ENCODE measurements at regions not wholly inside any gene's neighbourhood (a gene's known extent, or its start where the extent isn't known, plus 50 kb on each side); places are given as distances from the start of the nearest gene placed in this dataset.
A peak's percentile ranks its signal among the peaks of the same experiment; 100 is the strongest.
"Not testable (repeated sequence)": the region's sequence is repeated elsewhere in the genome, so short reads cannot be mapped to it uniquely, and the experiment has no call there.

DNA sequence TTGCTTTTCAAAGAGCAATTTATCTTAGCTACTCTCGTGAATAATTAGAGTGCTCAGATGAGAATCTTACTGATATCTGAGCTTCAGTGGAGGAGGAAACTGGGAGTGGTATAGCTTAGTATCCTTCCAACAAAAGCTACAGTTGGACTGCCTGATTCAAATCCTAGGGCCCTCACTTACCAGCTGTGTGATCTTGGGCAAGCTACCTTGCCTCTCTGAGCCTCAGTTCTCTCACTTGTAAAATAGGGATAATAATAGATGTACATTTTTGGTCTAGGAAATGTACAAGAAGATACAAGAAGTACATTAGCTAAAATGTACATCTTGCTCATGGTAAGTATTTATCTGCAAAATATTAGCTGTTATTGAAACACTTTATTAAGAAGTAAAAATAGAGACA is 502.0 kb downstream of the HAPSTR1 start:
- no peak for DNase-seq (ENCODE audit: low spot score)

DNA sequence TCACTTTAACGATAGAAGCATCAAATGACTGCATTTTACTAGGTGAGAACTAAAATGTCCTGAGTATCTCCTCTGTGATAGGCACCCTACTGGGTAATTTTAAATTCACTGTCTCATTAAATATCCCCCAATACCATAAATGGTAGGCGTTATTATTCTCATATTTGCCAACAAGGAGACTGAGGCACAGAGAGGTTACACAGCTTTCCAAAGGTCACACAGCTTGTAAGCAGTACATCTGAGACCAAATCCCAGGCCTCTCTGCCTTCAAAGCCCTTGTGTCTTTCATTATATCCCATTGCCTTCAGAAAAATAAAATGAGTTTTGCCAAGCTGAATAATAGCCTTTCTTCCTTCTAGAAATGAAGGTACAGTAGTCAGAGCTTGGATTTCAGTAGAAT is 502.6 kb downstream of the HAPSTR1 start:
- DNase-seq (ENCODE audit: low spot score): no peak

DNA sequence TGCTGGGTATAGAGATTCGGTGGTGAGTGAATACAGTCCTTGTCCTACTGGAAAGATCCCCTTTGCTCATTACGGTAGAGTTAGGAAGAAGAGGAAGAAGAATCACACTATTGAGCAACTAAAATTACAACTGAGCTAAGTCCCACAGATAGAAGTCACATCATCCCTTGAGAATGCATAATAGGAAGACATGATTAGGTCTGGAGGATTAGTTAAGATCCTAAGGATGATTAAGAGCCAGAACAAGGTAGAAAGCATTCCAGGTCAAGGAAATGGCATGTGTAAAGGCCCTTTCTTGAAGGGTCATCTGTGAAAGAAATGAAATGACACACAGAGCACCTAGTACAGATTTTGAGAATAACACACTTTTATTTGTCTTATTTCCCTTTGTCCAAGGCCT is 503.5 kb downstream of the HAPSTR1 start:
- DNase-seq (ENCODE audit: low spot score): no peak

DNA sequence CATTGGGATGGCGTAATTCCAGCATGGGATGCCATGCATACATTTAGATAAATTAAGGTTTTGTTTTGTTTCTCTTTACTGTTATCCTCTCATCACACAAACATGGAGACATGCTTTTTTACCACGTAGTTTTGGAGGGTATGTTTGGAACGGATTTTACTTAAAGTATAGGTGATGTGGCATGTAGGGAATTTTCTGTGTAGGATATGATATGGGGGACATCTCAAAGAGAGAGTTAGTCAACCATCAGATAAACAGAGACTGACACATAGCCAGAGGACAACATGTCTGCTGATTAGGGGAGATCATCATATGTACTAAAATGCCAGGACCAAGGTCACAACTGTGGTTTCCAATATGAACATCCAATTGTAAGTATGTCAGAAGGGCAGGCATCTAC is 503.9 kb downstream of the HAPSTR1 start:
- DNase-seq (ENCODE audit: low spot score): no peak

DNA sequence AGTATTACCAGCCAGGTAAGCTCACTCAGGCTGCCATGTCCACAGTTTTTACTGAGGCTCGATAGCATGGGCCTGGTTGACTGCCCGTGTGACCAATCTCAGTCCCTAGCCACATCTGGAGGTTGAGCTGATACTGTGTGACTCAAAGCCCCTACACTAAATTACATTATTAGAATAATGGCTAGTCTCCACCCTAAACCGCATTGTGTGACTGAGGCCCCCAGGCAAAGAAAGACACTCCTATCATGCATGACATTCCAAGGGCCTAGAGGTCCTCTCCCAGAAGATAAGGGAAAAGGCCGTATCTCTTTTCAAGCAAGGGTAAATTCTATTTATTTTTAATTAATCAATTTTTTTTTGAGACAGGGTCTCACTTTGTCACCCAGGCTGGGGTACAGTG is 505.3 kb downstream of the HAPSTR1 start:
- no peak for DNase-seq (ENCODE audit: low spot score)

DNA sequence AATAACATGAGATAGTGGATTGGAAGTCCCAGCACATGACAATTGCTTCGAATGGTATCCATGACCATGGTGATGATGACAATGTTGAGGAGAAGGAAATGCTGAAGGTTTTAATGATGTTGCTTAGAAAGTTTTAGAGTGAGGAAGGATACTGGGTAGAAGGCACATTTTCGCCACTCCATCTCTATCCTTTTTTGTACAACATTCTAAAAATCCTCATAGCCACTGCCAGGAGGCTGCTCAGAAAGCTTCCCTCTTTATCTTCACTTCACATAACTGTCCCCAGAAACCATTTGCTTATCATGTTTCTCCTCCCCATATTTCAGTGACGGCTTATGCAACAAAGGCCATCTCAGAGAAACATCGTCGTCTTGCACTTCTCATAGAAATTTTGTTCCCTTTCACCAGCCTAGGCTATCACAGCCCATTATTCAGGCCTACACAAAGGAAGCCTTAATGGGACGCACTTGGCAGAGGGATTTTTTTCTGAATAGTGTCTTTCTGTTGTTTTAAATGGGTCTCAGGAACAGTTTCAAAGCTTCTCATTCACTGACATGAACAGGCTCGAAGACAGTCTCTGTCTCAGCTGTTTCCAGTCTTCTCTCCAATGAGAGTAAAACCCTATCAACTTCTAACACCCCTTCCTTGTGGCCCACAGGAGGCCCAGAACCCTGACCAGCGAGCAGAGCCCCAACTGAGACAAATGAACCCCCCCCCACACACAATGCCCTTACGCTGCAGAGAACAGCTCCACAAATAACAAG is 506.7 kb downstream of the HAPSTR1 start:
- no peak for DNase-seq (ENCODE audit: low spot score)

DNA sequence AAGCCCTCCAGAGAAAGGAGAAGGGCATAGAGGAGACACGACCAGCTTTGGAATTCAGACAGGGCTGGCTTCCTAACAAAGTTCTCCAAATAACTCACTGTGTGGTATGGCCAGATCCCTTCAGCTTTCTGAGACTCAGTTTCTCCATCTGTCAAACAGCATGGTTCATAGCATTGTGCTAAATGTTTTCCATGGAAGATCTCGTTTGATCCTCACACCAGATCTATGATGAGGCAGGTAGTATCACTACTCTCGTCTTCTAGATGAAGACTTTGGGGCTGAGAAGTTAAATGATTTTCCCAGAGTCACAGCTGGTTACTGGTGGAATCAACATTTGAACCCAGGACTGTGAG is 507.3 kb downstream of the HAPSTR1 start:
- DNase-seq (ENCODE audit: low spot score): no peak

DNA sequence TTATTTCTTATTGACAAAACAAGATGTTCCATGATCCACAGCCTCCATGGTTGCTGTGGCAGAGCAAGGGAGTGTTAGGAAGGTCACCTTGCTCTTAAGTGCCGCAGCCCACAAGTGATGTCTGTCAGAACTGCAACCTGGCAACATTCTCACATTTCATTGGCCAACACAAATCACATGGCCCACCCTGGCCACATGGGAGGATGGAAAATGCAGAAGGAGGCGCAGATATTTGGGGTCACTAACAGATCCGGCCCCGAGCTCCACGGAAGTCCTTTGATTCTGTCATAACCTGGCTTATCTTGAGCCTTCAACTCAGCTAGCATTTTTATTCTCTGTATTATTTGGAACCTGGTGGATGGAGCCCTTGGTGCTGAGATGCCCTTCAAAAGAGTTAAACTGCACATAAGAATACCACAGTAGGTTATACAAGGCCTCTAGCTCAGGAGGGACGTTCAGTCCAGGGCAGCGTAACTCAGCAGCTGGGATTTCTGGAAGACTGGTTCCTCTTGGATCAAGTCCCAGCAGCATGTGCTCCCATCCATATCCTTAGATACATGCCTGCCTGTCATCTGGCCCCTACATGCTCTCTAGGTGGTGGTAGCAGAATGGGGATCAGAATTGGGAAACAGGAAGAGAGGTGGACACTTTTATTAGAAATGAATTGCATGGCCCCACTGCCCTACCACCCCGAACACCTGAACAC is 508.1 kb downstream of the HAPSTR1 start:
- no peak for DNase-seq (ENCODE audit: low spot score)

DNA sequence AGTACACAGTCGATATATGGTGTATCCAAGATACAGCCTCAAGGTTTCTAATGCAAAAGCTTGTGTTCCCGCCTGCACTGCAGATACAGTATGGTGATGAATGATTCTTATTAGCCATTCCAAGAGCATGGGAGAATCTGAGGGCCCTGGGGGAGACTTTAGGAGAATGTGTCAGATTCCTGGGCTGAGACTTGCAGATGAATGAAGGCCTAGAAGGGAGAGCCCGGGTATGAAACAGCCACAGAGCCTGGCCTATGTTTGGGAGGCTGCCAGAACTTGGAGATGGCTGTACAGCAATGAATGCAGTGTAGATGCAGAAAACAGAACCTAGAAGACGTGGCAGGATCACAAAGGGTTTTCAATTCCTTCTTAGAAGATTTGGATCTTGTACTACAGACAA is 510.7 kb downstream of the HAPSTR1 start:
- no peak for DNase-seq (ENCODE audit: low spot score)

DNA sequence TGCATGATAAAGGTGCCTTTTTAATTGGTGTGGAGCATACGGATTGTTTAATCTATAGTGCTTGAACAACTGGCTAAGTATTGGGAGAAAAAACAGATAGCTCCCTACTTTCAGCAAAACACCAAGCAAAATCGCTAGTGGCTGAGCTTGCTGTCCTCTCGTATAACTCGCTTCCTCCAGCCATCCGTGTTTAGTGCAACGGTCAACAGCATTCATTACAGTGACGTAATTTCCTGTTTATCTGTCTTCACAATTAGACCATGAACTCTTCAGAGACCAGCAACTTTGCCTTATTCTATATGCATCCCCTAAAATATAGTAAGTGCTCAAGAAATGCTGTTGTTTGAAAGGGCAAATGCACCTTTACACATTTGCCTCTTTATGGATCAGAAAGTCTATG is 511.9 kb downstream of the HAPSTR1 start:
- DNase-seq (ENCODE audit: low spot score): no peak

DNA sequence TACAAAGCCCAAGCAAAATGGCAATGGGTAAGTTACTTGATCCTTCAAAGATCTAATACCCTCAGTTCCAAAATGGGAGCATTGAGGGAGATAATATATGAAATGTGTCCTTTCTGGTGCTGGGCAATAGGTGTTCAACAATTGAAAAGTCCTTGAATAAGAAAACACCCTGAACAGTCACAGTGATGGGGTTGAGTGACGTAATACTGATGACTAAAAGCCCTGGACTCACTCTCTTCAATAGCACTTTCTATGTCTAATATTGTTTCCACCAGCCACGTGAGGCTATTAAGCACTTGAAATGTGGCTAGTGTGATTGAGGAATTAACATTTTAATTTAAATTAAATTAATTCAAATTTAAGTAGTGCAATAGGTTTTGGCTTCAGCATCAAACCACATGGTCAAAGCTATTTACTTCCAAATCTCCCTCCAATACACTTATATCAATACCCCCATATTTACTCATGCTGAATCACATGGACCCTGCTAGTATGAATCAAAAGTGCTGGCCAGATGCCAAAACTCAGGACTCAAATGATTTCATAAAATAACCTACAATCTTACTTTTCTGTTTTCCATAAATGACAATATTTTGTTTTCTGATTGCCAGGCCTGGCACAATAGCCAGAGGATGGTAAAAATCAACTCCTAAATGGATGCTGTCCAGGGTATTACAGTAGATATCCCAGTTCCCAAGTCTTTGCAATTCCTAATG is 516.2 kb downstream of the HAPSTR1 start:
- no peak for DNase-seq (ENCODE audit: low spot score)

DNA sequence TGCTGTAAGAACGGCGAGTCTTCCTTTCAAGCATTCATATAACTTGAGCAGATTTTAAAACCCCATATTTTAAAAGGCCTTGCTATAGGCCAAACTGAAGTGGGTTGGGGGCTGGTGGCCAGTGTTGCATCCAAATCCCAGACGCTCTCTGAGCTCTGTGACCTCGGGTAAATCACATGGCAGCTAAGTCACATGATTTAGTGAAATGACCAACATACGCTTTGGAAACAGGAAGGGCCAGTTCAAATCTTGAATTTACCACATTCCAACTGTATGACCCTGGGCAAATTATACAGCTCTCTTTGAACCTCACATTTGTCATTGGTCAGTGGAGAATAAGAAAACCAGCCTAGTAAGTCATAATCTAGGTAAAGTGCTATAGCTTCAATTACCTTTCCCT is 519.3 kb downstream of the HAPSTR1 start:
- no peak for DNase-seq (ENCODE audit: low spot score)

DNA sequence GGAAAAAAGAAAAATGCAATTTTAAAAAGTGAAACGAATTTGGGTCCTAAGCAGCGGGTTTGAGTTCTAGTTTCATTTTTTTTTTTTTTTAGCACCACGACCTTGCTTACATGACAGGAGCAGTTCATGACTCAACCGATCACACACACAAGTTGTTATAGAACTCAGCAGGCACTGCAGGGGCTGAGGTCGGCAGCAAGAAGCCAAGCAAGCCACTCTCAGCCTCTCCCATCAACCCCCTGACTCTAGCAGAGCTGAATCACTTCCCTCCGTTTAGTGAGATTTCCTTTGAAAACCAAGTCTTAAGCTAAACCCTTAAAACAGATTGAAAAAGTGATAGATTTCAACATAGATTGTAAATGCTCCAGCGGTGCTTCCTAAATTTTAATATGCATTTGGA is 520.8 kb downstream of the HAPSTR1 start:
- DNase-seq (ENCODE audit: low spot score): peak; percentile 71

DNA sequence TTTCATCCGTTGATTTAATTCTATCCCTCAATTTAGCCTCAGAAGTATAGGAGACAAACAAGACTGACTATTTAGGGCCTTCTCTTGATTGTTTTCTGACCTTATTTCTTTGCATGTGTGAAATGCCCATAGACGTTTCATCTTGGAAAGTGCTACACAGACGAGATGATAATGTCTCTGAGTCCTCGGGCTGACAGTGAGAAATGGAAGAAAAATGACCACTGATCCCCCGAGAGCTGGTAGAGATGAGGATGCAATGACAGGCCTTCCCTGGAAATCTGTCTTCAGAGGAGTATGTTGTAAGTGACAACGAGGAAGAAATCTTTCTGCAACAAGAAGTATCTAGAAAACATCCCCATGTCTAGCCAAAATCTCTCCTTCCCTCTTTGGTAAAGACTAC is 522.9 kb downstream of the HAPSTR1 start:
- no peak for DNase-seq (ENCODE audit: low spot score)

DNA sequence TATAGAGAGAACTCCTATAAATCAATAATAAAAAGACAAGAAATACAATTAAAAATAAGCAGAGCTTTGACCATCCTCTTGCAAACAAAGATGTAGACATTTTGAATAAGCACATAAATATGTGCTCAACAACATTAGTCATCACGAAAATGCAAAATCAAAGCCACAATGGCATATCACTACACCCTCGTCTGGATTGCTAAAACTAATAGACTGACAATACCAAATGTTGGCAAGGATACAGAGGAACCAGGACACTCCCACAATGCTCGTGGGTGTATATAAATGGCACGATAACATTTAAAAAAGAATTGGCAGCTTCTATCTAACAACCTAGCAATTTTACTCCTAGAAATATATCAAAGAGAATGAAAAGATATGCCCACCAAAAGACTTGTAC is 530.8 kb downstream of the HAPSTR1 start:
- DNase-seq (ENCODE audit: low spot score): no peak

DNA sequence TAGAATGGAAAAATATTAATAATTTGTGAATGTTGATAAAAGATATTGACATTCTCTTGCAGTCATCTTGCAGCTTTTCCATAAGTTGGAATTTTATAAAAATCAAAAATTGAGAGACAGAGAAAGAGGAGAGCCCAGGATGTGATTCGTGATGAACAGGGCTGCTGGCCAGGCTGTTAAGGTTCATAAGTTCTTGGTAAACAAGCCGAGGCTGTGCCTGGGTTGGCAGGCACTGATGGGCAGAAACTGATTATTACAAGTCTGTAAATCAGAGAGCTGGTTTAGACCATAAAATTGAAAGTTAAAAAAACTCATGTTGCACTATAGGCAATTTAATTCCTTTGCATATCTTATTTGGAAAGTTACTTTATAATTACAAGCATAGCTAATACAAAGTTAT is 533.7 kb downstream of the HAPSTR1 start:
- DNase-seq (ENCODE audit: low spot score): no peak

DNA sequence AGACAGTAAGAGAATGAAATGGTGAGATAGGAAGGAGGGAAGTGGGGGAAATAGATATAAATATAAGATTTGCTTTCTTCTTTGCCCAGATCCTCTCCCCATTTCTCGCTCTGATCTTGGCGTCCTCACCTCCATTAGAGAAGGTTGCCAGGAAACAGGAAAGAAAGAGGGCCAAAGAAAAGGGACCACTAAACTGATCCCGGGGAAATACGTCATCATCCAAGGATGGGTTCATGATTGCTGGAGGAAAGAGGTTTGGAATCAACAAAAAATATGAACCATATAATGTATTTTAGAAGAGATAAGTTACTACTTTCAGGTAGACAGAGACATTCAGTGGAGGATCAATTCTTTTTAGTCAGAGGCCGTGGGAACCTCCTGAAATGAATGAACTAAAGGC is 536.0 kb downstream of the HAPSTR1 start:
- DNase-seq (ENCODE audit: low spot score): no peak

DNA sequence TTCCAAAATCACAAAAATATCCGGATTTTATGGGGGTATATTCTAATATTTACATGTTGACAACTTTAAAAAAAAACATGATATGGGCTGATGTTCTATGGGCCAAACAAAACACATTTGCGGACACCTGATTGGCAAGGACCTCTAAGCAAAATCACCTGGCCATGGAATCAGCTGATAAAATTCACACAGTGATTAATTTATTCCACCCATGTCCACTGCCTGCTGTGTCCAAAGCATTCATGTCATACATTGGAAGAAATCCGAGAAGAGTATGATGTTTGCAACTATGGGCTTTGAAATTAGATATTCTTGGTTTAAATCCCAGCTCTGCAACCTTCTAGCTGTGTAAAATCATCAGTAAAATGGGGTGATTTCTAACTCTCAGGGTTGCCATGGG is 538.7 kb downstream of the HAPSTR1 start:
- no peak for DNase-seq (ENCODE audit: low spot score)

DNA sequence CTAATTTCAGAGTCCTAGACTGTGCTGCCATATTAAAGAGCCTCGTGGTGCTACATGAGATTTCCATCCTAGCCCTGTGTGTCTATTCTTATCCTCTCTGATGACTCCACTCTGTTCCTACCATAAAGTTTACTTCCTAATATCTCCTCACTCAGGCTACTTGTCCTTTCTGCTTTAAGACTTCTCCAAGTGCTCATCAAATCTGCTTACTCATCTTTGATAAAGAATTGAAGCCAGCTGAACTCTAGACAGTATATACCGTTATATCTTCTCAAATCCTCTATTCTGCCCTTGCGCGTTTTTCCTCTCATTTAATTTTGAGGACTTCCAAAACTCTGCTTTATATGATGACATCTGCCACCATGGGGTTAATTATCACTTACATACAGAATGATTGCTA is 539.5 kb downstream of the HAPSTR1 start:
- DNase-seq (ENCODE audit: low spot score): no peak

DNA sequence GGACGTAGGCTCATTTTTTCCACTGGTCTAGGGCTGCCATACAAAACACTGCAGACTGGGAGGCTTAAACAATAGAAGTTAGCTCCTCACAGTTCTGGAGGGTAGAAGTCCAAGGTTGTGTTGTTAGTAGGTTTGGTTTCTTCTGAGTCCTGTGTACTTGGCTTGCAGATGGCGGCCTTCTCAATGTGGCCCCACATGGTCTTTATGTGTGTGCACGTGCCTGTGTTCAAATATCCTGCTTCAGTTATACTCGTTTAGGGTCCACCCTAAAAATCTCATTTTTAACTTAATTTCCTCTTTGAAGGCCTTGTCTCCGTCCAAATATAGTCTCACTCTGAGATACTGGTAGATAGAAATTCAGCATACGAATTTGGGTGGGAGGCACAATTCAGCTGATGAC is 542.4 kb downstream of the HAPSTR1 start:
- DNase-seq (ENCODE audit: low spot score): no peak

DNA sequence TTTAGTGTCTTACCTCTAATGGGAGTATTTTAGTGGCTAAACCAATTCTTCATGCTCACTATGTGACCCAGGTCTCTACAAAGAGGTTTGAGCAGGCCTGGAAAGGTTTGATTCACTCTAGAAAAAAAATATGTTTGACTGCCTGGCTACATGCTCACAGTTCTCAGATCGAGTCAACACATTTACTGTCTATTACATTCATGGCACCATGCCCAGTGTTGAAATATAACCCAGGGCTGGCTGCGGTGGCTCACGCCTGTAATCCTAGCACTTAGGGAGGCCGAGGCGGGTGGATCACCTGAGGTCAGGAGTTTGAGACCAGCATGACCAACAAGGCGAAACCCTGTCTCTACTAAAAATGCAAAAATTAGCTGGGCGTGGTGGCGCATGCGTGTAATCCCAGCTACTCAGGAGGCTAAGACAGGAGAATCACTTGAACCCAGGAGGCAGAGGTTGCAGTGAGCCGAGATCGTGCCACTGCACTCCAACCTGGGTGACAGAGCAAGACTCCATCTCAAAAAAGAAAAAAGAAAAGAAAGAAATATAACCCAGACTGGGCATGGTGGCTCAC is 543.8 kb downstream of the HAPSTR1 start:
- DNase-seq (ENCODE audit: low spot score): not testable (repeated sequence)

DNA sequence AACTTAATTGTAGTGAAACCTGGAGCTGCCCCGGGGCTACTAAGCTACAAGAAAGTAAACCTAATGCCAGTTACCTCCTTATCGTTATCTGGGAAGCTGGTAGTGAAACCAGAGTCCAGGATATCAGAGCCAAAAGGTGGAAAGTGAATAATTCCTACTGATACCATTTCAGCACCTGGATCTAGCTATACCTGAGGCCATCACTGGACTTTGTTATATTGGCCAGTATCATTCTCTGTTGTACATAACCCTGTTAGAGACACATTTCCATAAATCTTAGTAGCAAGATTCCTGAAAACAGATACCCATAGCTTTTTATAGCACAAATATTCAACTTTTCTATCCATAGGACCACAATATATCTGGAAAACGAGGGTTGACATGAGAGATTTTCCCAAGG is 538.0 kb downstream of the GRIN2A start:
- no peak for DNase-seq (ENCODE audit: low spot score)

DNA sequence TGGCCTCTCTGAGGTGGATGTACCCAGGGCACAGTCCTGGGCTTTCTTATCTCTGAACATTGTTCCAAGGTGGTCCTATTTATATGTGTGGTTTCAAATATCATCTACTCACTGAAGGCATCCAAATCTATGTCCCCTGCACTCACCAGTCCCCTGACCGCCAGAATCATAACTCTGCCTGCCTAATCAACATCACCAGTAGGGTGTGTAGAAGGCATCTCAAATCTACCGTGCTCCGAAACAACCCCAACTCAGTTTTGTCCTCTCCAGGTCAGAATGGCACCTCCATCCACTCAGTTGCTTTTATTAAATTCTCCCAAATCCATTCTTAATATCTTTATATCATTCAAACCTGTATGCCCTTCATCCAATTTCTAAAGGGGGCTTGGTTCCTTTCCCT is 536.3 kb downstream of the GRIN2A start:
- no peak for DNase-seq (ENCODE audit: low spot score)
